GM23248 (cell line): ENCODE measurements at regions not wholly inside any gene's neighbourhood (a gene's known extent, or its start where the extent isn't known, plus 50 kb on each side); places are given as distances from the start of the nearest gene placed in this dataset.

Experiments used
- EZH2 ChIP-seq: fragments of 200-600 bp; sonication (generic); IDR thresholded peaks from 2 replicates; pipeline ENCODE4 v1.6.1; 2018; ENCODE audit warnings: antibody characterized with exemption, mild to moderate bottlenecking; ENCODE audit not compliant: insufficient read depth, poor library complexity, severe bottlenecking
- EZH2phosphoT487 ChIP-seq: fragments of 200-600 bp; sonication (generic); IDR thresholded peaks from 2 replicates; pipeline ENCODE4 v1.6.1; 2018; ENCODE audit warnings: antibody characterized with exemption, moderate library complexity, mild to moderate bottlenecking, low read depth; ENCODE audit not compliant: insufficient read depth

GRCh38 chr9:84575705-84576104 lies 93.8 kb upstream of the NTRK2 start:
- TF ChIP-seq EZH2: no peak
- TF ChIP-seq EZH2phosphoT487: no peak
